ENCODE measurements at regions not wholly inside any gene's neighbourhood (a gene's known extent, or its start where the extent isn't known, plus 50 kb on each side); places are given as distances from the start of the nearest gene placed in this dataset.

DNA sequence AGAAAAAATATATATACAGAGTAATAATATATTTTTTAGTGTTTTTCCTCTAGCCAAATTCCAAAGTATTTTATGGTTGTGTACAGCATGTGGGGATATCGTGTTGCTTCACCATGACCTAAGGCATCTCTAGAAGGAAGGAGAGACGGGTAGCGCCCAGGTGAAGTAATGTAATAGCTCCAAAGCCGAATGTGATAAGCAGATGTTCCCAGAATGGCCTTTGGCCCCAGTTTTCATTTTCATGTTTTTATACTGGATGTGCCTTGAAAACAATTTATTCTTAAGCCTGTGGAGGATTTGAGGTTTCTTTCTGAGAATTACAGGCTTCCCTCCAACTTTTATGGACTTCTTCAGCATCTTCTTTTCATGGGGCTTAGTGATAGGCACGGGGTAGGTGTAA, 587.9 kb upstream of the KIRREL3 start:
- in situ Hi-C loops (cut with MboI; ENCODE audit: low sequenced_read_pairs), result no loop called here

GRCh38 chr11:127587511-127587910, 586.9 kb upstream of the KIRREL3 start:
- in situ Hi-C loops (cut with MboI; ENCODE audit: low sequenced_read_pairs), result no loop called here

DNA sequence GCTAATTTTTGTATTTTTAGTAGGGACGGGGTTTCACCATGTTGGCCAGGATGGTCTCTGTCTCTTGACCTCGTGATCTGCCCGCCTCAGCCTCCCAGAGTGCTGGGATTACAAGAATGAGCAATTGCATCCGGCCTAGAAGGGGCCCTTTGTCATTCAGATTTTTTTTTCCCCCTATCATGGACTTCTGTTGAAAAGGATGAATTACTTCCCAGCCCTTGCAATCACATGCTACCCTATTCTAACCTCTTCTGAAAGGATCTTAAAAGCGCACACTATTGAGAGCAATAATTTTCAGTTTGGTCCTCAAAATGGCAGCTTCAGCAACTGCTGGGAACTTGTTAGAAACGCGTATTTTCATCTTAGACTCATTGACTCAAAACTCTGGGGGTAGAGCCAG, 575.6 kb upstream of the KIRREL3 start:
- in situ Hi-C loops (cut with MboI; ENCODE audit: low sequenced_read_pairs), result no loop called here

- in situ Hi-C loops (cut with MboI; ENCODE audit: low sequenced_read_pairs), result no loop called here
These were observed 573.9 kb upstream of the KIRREL3 start for GRCh38 chr11:127574478-127574877.

DNA sequence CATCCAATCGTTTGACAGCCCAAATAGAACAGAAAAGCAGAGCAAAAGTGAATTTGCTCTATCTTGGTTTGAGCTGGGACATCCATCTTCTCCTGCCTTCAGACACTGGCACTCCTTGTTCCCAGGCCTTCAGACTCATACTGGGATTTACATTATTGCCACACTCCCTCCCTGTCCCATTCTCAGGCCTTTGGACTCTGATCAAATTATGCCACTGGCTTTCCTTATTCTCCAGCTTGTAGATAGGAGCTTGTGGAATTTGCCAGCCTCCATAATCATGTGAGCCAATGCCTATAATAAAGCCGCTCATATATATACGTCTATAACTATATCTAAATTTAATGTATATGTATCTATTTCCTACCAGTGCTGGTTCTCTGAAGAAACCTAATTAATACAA, 568.3 kb upstream of the KIRREL3 start:
- in situ Hi-C loops (cut with MboI; ENCODE audit: low sequenced_read_pairs), result no loop called here

DNA sequence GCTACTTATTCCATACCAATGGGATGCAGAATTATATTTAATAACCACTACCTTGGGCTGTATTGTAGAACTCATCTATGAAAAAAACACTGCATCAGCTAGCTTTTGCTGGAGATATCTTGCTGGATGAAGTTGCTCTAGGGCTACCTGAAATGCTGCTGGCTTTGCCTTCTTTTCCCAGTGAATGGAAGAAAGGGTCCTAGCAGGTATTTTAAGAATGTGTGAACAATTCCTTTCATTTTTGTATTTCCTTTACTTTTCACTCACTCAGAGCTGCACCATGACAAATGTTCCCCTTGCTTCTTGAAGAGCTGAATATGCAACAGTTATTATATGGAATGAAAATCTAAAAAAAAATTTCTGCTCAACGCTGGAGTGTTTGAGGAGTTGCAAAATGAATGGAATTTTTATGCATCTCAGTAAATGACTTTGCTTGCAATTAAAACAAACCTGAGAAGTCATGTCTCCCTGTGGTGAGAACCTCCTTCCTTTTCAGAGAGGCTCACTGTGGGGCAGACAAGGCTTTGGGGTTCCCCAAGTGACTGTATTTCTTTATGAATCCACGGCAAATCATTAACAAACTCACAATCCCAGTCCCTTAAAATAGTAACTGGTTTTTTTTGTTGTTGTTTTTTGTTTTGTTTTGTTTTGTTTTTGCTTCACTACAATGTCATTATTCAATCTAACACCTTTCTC, 566.8 kb upstream of the KIRREL3 start:
- in situ Hi-C loops (cut with MboI; ENCODE audit: low sequenced_read_pairs), result no loop called here

DNA sequence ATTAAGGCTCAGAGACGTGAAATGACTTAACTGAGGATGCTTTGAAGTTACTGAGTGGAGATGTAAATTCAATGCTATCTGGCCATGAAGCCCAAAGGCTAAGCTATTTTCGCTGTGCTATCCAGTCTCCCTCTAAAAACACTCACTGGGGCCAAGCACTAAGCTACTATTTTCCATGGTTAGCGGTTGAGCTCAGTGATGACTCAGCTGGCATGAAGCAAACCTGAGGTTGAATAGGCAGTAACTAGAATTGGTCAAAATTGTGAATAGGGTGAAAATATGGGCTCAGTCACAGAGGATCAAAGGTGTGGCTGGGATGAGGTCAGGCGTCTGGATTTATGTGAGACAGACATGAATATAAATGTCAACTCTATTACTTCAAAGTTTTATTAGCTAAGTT, 564.2 kb upstream of the KIRREL3 start:
- in situ Hi-C loops (cut with MboI; ENCODE audit: low sequenced_read_pairs), result no loop called here

- in situ Hi-C loops (cut with MboI; ENCODE audit: low sequenced_read_pairs), result no loop called here
These were observed 559.4 kb upstream of the KIRREL3 start for GRCh38 chr11:127559978-127560377.

GRCh38 chr11:127552446-127552845, 551.9 kb upstream of the KIRREL3 start:
- in situ Hi-C loops (cut with MboI; ENCODE audit: low sequenced_read_pairs), result no loop called here

DNA sequence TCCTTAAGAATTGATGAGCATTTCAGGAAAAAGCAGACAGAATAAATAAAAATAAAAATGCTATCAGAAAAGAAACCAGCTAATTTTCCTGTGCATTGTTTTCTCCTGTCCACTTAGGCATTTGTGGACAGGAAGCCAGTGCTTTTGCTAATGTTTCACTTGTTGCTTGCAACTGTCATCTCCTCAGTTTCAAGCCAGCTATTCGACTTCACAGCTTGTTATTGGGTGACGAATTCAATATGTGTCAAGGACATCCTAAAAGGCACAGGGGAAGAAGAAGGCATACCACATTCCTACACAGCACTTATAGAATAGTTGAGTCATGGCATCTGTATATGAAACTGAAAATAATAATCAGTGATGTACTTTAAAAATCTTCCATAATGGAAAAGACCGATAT, 530.6 kb upstream of the KIRREL3 start:
- in situ Hi-C loops (cut with MboI; ENCODE audit: low sequenced_read_pairs), result no loop called here

GRCh38 chr11:127528297-127528696, 527.7 kb upstream of the KIRREL3 start:
- in situ Hi-C loops (cut with MboI; ENCODE audit: low sequenced_read_pairs), result no loop called here

DNA sequence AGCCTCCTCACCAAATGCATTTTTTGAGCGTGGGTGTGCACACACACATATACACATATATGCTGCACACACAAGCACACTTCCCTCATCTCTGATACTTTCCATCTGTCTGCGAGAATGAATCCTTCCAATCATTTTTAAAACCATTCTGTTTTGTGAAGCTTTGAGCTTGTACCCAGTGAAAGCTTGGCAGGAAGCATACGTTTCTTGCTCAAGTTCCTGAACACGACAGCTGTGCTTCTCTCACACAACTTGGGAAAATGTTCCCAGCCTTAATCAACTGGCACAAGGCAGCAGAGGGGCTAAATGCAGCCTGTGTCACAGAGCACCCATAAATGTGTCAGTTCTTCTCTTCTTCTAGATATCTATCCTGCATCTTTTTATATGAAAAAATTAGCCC, 524.0 kb upstream of the KIRREL3 start:
- in situ Hi-C loops (cut with MboI; ENCODE audit: low sequenced_read_pairs), result no loop called here

DNA sequence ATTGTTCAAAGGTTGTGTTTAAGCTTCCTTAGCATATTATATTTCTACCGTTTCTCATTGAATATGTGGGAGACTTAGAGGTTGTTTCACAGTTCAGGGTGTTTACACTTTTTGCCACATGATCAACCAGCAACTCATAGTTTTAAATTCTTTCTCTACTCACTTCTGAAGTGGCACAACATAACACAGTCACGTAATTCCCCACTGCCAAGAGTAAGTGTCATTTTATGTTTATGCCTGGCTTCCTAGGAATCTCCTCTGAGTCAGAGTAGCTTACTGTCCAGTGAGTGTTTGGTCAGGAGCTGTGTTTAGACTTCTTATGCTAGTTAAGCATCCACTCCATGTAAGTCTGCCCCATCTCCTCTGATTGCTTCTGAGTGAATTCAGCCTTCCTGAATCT, 520.8 kb upstream of the KIRREL3 start:
- in situ Hi-C loops (cut with MboI; ENCODE audit: low sequenced_read_pairs), result no loop called here

DNA sequence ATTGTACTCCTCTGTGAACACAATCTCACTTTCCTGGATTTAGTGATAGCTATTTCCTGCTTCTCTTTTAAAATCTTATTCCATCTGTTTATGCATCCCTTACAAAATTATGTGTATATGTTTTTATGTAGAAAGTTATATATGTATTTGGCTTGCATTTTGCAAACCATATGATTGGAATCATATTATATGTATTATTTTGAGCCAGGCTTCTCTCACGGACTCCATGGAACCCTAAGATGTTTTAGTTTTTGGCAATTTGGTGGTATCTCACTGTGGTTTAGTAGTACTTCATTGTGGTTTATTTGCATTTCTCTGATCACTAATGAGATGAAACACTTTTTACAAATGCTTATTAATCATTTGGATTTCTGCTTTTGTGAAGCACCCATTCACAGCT, 507.3 kb upstream of the KIRREL3 start:
- in situ Hi-C loops (cut with MboI; ENCODE audit: low sequenced_read_pairs), result no loop called here

GRCh38 chr11:127506647-127507046, 506.1 kb upstream of the KIRREL3 start:
- in situ Hi-C loops (cut with MboI; ENCODE audit: low sequenced_read_pairs), result no loop called here

GRCh38 chr11:127506126-127506525, 505.6 kb upstream of the KIRREL3 start:
- in situ Hi-C loops (cut with MboI; ENCODE audit: low sequenced_read_pairs), result no loop called here

DNA sequence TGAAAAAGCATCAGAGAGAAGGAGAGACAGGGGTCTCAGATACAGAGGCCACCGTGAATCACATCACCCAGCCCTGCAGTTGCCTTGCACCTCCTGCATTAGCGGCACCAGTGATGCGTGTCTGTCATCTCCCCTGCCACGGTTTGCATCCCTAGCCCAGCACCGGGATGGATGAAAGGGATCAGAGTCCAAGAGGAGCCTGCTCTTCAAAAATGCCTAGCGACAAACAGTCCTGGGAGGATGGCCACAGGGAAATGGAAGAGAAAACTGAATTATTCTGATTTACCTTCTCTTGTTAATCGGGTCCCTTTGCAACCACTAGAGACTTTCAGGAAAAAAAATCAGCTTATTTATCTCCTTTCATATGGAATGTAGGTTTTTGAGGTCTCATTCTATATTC, 495.6 kb upstream of the KIRREL3 start:
- in situ Hi-C loops (cut with MboI; ENCODE audit: low sequenced_read_pairs), result no loop called here

GRCh38 chr11:127493330-127494022, 492.9 kb upstream of the KIRREL3 start:
- in situ Hi-C loops (cut with MboI; ENCODE audit: low sequenced_read_pairs), result no loop called here

- in situ Hi-C loops (cut with MboI; ENCODE audit: low sequenced_read_pairs), result no loop called here
These were observed 491.5 kb upstream of the KIRREL3 start for GRCh38 chr11:127492029-127492428.

- in situ Hi-C loops (cut with MboI; ENCODE audit: low sequenced_read_pairs), result no loop called here
These were observed 491.0 kb upstream of the KIRREL3 start for GRCh38 chr11:127491589-127491988.

- in situ Hi-C loops (cut with MboI; ENCODE audit: low sequenced_read_pairs), result no loop called here
These were observed 490.3 kb upstream of the KIRREL3 start for GRCh38 chr11:127490896-127491295.

DNA sequence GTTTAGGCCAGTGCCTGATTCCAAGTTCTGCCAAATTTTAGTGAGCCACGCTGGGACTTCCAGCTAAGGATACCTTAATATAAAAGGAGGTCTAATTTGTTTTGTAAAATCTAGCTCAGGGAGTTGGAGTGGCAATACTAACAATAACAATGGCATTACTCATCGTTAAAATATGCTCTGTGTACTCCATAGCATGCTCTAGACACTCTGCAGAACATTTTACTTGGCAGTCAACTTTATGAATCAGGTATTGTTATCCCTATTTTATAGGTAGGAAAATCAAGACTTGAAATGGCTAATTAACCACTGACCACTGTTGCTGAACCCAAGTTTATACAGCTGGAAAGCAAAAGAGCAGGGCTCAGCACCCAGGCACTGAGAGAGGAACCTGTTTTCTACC, 485.0 kb upstream of the KIRREL3 start:
- in situ Hi-C loops (cut with MboI; ENCODE audit: low sequenced_read_pairs), result no loop called here

GRCh38 chr11:127481391-127481790, 480.8 kb upstream of the KIRREL3 start:
- in situ Hi-C loops (cut with MboI; ENCODE audit: low sequenced_read_pairs), result no loop called here

All from HL-60/S4 treated with phorbol 12-myristate 13-acetate at 8.2 ng/mL for 4 days and 3 days (cell line).